Left kidney (tissue), 1 donor: ENCODE measurements at regions not wholly inside any gene's neighbourhood (a gene's known extent, or its start where the extent isn't known, plus 50 kb on each side); places are given as distances from the start of the nearest gene placed in this dataset.
"Not testable (repeated sequence)": the region's sequence is repeated elsewhere in the genome, so short reads cannot be mapped to it uniquely, and the experiment has no call there.

Experiments
- DNase-seq: peaks from one replicate; pipeline ENCODE4 v3.0.0-alpha.2; 2013

DNA sequence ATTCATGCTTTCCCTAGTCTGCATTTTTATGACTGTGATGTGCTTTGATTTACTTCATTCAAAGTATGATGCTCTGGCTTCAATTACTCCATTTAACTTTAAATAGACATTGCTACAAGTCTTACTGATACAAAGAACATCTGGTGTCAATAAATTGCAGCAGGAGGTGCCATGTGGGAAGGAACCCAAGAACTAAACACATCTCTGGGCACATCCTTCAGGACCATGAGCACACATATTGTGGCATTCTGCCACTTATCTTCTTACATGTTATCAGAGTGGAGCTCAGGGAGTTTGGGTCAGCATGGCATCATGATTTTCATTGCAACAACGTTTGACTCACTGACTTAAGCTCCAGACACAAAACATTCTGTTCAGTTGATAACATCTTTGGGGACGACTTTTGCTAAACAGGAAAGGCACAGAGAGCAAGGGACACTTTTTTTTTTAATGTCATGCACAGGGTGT lies 227.0 kb downstream of the DKK1 start:
- DNase-seq, result no peak

DNA sequence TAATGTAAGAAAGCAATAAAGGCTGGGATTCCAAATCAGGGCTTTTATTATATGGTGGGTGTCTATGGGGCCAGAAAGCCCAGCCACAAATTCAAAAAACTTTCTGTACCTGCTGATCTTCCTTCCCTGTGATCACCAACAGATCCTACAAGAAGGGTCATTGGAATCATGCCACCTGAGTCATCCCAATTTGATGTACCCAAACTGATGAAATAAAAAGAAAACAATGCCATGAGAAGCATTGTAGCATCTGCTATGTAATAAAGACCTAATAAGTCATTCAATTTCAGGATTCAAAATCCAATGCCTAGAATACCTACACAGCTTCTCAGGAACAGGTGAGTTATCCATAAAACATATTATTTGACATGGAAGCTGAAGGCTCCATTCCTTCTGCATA lies 228.8 kb downstream of the DKK1 start:
- no peak for DNase-seq

DNA sequence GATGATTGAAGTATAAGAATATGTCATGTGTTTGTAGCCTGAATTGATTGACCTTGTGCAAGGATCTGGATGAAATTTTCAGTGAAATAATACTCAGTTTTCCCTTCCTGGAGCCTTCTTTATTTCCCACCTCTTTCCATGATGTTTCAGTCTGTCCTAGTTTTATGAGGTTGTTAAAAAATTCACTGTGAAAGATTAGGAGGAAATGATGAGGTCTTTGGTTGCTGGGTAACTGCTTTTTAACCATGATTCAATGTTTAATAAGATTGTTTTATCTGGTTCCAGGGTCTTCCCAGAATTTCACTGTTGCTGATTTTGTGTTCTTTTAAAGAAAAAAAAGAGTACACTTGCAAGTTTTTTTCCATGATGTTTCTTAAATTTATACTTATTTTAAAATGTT lies 221.5 kb downstream of the MBL2 start:
- DNase-seq, result no peak

DNA sequence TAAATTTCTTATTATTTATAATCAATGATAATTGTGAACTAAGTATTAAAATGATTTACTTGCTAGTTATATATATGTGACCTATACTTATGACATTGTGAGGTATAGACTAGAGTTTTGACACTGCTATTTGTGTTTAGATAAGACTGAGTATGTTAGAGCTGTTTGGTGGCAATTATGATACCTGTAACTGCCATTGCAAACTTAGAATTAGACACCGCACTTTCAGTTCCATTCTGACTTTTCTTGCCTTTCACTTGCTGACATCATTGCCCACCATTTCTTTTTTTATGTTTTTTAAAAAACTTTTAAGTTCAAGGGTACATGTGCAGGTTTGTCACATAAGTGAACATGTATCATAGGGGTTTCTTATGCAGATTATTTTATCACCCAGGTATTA lies 214.5 kb downstream of the MBL2 start:
- DNase-seq, result no peak

DNA sequence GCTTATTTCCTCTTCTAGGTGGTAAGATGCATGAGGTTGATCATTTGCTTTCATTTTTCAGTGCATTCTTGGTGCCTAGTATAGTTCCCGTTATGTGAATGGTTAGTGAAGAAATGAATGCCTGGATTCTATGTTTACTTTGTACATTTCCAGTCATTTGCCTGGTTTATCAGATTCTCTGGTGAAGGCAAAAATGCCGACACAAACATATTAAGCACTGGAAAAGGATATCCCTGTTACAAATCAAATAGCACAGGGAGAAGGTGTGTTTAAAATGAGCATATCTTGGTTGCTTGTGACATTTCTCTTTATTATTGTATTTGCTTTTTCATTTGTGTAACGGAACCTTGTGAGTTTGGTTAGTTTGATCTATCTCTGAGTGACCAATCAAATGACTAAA lies 211.3 kb downstream of the MBL2 start:
- no peak for DNase-seq

DNA sequence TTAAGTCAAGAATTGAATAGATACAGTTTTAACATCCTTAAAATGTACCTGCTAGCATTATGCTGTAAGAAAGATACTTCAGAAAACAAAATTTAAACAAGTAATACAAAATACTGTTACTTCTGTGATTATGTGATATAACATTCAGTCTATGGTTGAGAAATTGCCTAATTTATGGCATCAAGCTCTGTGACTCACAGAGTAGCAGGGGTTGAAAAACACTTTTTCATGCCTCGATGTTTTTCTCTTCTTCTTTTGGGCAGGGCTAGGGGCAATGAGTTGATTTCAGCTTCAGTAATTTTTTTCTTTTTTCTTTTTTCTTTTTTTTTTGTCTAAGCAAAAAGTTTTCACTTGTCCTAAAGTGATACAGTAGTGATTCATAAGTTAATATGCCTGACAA lies 209.2 kb downstream of the MBL2 start:
- no peak for DNase-seq

DNA sequence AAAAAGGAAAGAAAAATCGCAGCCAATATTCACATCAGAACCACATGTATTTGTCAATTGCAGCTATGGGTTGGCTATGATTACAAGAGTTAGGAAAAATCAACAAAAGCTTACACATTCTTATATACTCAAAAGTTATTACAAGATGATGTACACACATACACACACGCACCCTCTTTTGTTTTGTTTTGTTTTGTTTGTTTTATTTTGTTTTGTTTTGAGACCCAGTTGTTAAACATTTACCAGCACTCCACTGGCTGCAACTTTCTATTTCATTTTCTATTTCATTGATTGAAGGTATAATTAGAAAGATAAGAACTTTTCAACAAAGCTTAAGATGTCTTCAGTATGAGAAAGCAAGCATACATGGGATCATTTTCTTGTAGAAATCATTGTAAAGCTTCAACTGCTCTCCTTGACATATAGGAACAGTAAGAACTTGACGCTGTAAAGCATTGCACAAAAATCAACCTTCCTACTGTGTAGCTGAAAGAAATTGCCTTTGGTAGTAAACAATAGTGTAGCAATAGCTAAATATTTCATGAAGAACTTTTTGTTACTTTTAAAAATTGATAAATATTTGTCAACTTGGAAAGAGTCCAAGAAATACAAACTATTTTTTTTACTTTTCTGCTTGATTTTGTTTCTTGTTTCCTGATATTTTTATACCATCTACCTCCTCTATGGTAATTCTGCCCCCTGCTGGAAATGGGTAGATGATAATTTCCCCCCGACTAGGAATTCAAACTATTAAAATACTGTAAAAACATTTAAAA lies 205.9 kb downstream of the MBL2 start:
- DNase-seq, result peak; percentile 34

DNA sequence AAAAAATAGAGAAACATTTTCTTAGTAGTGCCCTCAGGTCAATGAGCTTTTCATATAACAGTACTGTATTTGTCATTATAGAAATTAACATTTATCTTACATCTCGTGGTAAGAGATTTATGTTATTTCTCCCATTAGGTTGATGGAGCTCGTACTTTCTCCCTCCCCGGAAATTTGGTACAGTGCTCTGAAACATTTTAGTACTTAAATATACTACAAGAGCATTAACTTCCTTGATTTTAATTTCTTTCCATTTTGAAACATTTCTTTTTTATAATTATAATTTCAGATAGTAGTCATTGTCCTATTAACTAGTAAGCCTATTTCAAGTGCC lies 205.4 kb downstream of the MBL2 start:
- DNase-seq, result no peak

DNA sequence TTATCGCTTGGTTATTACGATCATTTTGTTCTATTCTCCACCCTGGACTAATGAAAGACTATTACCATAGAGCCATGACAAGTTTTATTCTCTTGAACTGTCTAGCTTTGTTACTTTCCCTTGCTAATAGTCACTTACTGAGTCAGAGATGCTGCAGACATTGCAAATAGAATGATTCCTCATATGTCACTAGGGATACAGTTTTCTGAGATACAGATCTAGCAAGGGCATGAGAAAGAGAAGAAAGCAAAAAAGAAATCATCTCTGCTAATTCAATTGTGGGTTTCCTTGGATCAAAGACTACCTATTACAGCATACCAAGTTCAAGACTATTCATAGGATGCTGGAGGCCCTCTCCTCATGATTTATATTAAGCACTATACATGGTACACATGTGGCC lies 204.3 kb downstream of the MBL2 start:
- DNase-seq, result no peak

DNA sequence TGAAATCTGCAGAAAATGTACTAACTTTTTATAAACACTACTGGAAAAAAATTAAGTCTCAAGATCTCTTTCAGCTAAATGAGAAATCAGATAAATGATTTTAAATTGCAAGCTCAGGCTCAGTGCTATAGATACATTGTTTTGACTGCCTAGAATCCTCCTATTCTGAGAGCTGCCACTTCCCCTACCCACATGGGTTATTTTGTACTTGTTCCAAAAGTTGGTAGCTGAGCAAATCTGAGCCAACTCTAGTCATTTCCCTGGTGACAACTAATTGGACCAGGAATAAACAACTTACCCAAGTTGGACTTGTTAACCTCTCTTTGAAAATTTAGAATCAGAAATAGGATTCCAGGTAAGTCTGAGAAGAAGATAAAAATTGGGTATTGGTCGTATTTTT lies 202.1 kb downstream of the MBL2 start:
- DNase-seq, result no peak

DNA sequence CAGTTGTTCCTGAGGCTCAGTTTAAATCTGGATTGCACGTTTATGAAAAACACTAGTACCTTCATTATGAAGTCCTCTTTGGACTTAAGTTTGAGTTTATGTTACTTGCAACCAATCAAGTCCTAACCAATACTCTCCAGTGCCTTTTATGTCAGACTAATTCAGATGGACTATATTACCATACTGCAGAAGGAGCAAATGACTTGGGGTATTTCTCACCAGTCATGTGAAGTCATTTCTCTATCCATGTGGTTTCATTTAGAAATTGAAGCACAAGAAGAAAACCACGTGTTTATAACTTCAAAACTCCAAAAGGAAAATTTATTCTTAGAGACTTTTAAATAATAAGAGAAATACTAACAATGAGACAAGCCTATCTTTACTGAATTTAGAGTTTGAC lies 201.6 kb downstream of the MBL2 start:
- no peak for DNase-seq

DNA sequence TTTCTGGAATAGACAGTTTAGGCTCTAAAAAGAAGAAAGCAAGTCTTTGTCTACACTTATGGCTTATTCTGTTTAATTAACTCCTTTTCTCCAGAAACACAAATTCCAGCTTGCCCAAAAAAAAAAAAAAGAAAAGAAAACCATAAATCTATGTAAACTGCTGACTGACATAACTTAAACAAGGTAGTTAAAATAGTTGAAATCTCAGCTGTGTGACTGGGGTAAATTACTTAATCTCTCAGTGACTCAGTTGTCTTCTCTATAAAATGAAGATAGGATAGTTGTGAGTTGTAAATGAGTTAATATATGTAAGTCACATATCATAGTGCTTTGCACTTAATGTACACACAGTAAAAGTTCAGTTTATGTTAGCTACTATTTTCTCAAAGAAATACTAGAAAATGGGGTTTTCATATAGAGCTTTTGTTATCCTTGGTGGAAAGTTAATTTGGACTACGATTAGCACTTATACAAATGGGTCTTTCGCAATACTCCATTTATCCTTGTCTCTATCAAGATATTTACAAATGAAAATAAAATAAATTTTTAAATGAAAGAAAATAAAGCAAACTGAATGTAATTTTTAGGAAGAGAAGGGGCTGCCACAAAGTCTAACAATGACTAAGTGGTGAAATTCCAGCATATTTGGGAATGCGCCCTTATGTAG lies 200.9 kb downstream of the MBL2 start:
- DNase-seq, result no peak

DNA sequence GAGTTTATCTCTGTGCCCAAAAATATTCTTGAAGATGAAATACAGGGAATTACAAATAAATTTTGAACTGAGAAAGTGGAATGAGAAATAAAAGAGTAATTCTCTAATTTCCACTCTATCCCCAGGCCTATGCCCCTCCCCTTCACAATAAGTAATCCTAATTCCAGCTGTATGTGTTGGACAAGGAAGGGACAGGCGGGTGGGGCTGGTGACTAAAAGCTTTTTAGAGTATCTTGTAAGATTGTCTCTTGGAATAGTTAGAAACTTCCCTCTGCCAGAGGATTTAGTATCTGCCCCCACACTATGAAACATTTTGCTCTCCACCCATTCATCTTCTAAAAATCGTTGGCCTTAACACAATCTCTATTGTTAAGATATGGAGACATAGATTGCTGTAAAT lies 199.2 kb downstream of the MBL2 start:
- DNase-seq, result no peak

DNA sequence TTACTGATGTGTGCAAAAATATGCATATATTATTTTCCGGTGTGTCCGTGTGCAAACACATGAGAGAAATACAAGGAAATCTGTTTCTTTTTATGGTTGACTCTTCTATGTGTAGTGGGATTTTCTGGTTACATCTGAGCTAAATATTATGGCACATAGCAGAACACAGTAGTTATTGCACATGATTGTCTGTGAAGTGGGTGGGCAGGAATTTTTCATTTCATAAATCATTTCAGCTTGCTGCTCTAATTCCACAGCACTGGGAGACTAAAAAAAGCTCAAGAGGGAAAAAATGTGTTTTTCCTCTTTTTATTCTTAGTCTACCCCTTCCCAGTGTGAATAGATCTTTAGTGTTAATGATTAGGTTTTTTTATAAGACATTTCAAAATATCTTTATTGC lies 197.9 kb downstream of the MBL2 start:
- no peak for DNase-seq

DNA sequence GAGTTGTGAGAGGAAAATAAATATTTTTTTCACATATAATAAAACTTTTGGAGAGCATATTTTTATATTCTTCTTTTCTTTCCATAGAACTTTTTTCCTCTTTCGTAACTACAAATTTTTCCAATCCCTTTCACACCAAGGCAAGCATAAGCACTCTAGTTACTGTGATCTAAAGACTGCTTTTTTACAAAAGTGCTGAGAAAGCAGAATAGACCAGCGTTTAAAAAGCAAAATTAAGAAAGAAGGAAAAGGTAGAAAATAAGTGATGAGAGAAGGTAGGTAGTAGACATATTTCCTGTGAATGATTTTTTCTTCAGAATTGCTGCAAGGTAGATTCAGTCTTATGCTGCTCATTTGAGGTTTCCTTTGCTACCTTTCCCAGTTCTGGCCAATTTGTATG lies 195.5 kb downstream of the MBL2 start:
- DNase-seq, result no peak

DNA sequence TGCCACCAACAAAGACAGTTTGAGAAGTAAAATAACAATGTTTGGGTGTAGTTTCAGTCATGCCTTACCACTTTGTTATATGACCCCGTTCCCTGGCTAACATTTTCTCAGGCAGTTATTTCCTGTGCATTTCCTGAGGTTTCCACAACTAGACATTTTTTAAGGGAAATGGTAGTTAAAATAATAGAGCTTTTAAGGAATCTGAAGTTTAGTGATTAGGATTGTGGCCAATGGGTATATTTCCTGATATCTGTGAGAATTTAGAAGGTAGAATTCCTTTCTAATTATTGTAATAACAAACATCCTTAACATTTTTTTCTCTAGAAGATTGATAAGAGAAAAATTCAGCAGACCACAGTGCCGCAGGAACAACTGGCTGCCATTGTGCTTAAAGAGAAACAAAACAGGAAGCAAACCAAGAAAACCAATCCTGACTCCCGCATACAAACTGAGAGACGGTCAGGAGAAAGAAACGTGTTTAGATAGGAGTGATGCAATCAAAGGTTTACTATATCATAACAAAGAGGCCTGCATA lies 193.6 kb downstream of the MBL2 start:
- DNase-seq, result no peak

DNA sequence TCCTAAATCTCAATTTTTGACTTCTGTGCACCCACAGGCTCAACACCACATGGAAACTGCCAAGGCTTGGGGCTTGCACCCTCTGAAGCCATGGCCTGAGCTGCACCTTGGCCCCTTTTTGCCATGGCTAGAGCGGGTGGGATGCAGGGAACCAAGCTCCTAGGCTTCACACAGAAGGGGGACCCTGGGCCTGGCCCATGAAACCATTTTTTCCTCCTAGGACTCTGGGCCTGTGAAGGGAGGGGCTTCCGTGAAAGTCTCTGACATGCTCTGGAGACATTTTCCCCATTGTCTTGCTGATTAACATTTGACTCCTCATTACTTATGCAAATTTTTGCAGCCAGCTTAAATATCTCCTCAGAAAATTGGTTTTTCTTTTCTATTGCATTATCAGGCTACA lies 190.9 kb downstream of the MBL2 start:
- DNase-seq, result not testable (repeated sequence)

DNA sequence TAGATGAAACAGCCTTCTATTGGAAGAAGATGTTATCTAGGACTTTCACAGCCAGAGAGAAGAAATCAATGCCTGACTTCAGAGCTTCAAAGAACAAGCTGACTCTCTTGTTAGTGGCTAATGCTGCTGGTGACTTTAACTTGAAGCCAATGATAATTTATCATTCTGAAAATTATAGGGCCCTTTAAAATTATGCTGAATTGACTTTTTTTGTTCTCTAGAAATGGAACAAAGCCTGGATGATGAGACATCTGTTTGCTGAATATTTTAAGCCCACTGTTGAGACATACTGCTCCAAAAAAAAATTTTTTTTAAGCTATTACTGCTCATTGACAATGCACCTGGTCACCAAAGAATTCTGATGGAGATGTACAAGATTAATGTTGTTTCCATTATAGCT lies 189.2 kb downstream of the MBL2 start:
- no peak for DNase-seq

DNA sequence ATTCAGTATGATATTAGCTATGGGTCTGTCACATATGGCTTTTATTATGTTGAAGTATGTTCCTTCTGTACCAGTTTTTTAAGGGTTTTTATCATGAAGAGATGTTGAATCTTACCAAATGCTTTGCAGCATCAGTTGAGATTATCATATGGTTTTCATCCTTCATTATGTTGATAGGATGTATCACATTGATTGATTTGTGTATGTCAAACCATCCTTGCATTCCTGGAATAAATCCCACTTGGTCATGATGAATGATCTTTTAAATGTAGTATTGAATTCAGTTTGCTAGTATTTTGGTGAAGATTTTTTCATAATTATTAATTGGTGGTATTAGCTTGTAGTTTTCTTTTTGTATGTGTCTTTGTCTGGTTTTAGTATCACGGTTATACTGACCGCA lies 185.9 kb downstream of the MBL2 start:
- DNase-seq, result no peak

DNA sequence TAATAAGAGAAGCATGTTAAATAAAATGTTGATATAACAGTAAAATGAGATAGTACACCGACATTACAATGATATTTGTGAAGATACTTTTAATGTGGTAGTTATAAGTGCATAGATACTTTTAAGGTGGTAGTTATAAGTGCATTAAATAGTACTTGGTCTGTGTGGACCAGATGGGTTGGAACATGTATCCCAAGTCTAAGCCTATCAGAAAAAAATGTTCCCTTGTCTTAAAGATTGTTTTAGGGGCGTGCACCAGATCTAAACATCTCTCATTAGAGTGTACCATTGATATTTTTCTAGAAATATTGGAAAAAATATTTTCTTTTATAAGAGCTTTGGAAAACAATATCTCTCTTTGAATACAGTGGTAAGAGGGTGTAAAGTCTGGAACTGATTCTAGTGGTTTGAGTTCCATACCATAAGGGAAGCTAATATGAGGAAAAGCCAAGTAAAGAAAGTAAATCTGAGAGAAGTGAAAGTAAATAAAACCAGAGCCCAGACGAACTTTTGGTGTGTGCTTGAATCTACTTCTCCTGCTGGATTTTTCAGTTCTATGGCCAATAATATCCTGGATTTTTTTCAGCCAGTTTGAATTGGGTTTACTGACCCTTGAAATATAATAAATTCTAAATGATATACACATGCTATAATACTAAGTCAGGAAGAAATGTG lies 175.3 kb downstream of the MBL2 start:
- DNase-seq, result no peak

DNA sequence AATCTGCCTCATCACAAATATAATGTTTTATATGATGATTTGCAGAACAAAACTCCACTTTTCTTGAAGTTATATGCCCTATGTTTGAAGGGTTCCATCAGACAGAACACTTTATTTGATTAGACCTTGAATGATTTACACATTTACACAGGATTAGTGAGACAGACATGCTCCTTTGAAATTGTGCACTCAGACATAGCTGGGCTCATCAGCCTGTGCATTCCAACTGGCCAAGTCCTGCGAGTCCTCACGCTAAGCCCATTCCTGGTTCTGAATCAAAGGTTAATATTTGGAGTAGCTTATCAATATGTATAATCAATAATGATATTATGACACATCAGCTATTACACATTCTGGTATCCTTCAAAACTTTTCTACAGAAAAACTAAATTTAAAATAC lies 173.6 kb downstream of the MBL2 start:
- DNase-seq, result no peak

DNA sequence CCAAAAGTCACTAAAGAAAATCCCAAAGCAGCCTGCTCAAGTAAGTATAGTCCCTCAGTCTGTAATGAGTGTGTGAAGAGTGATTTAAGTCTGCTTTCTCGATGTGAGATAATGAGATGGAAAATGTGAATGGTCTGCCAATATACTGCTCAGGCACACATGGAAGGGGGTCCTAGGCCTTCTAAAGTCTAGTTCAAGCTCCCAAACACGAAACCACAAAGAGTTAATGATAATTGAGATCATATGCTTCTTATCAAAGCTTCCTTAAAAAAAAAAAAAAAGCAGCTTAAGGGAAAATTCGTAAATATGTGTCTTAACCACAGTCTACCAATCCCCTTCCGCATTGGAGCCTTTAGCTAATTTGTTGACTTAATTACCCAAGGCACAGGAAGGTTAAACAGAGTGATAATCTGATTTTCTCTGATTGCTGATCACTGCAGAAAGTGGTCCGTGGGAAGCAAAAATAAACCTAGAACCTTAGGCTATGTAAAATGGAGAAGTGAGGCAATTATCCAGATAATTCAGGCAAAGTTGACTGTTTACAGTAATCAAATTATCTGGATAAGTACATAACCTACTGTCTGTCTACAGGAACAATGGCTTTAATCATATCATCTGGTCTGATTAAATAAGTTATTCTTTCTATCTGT lies 172.9 kb downstream of the MBL2 start:
- no peak for DNase-seq

DNA sequence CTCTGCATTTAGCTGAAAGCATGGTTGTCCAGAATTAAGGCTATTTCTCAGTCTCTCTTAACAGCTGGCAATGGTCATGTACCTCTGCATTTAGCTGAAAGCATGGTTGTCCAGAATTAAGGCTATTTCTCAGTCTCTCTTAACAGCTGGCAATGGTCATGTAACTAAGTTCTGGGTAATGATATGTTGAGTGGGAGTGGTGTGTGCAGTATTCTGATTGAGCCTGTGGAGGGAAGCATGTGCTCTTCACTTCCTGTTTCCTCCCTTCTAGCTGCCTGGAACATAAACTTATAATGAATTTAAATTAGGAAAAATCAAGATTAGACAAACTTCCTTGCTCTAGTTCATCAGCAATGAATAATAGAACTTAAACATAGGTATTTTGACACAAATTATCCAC lies 168.5 kb downstream of the MBL2 start:
- DNase-seq, result not testable (repeated sequence)
